ENCODE measurements at regions not wholly inside any gene's neighbourhood (a gene's known extent, or its start where the extent isn't known, plus 50 kb on each side); places are given as distances from the start of the nearest gene placed in this dataset.

DNA sequence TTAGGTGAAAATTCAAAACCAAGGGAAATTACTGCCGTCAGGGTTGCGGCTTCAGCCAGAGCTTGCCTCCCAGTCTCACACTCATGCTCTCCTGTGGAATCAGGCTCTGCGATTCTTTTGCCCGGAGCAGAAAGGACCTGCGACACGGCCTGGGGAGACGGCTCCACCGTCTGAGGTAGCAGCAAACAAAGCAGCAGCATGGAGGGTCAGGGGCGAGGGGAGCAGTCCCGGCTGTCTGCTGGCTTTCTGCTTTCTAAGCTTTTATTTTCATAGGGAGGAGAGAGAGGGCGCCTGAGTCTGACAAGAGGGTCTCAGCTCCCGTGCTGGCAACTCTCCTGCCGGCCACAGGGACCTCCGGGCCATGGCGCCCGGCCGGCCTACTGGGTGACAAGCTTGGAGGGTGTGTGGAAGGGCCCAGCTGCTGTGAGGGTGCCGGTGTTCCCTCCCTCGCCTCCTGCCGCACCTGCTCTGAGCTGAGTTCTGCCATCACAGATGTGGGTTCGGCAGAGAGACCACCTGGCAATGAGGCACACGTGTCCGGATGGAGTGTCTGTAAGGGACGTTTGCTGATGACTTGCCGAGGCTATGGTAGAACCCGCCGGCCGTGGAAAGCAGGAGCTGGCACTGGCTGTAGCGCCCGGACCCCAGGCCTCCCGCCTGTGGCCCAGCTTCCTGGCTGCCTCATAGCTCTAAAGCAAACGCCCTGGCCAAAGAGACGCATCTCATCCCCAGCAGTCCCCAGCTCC lies 66.2 kb upstream of the CTDP1 start:
- TF ChIP-seq POLR2A (IDR thresholded peaks at IDR 0.05) = no peak
- TF ChIP-seq, protein P1, sequence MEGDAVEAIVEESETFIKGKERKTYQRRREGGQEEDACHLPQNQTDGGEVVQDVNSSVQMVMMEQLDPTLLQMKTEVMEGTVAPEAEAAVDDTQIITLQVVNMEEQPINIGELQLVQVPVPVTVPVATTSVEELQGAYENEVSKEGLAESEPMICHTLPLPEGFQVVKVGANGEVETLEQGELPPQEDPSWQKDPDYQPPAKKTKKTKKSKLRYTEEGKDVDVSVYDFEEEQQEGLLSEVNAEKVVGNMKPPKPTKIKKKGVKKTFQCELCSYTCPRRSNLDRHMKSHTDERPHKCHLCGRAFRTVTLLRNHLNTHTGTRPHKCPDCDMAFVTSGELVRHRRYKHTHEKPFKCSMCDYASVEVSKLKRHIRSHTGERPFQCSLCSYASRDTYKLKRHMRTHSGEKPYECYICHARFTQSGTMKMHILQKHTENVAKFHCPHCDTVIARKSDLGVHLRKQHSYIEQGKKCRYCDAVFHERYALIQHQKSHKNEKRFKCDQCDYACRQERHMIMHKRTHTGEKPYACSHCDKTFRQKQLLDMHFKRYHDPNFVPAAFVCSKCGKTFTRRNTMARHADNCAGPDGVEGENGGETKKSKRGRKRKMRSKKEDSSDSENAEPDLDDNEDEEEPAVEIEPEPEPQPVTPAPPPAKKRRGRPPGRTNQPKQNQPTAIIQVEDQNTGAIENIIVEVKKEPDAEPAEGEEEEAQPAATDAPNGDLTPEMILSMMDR (IDR thresholded peaks at IDR 0.05) = no peak
